Erythroblast (primary cell): ENCODE measurements at regions not wholly inside any gene's neighbourhood (a gene's known extent, or its start where the extent isn't known, plus 50 kb on each side); places are given as distances from the start of the nearest gene placed in this dataset.

Experiments used
- GATA1 ChIP-seq: IDR thresholded peaks from 2 replicates; pipeline ENCODE4 v1.6.1; 2011; ENCODE audit warnings: low read depth, mild to moderate bottlenecking, control low read depth, low read length, moderate library complexity
- POLR2A ChIP-seq: IDR thresholded peaks from 2 replicates; pipeline ENCODE4 v1.6.1; 2011; ENCODE audit warnings: mild to moderate bottlenecking, low read length

GRCh38 chr13:105643966-105644365 is 891.5 kb downstream of the EFNB2 start:
- TF ChIP-seq POLR2A = no peak
- no peak for TF ChIP-seq GATA1
